GDM1 (cell line): ENCODE measurements at regions not wholly inside any gene's neighbourhood (a gene's known extent, or its start where the extent isn't known, plus 50 kb on each side); places are given as distances from the start of the nearest gene placed in this dataset.

Experiments
- DNase-seq: peaks from one replicate; lab custom pipeline; 2025; lab: John Stamatoyannopoulos, UW

DNA sequence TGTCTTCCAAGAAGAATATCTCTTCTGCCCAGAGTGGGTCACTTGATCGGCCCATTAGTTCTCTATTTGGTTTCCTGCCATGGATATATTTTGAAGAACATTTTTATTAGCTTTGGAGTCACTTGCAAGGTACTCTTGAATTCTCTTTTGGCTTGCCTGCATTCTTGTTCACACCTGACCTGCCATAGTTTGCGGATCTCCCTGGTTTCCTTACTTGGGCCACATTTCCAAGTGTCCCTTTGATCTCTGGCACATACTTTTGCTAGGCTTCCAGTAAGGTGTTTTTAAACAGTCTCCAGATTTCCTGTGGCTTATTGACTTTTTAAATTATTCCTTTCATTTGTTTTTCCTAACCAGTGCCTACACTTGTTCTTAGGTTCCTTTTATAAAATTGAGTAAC lies 488.5 kb upstream of the MDFIC2 start:
- DNase-seq = no peak

GRCh38 chr3:70789878-70790277 lies 477.4 kb upstream of the MDFIC2 start:
- DNase-seq = no peak

DNA sequence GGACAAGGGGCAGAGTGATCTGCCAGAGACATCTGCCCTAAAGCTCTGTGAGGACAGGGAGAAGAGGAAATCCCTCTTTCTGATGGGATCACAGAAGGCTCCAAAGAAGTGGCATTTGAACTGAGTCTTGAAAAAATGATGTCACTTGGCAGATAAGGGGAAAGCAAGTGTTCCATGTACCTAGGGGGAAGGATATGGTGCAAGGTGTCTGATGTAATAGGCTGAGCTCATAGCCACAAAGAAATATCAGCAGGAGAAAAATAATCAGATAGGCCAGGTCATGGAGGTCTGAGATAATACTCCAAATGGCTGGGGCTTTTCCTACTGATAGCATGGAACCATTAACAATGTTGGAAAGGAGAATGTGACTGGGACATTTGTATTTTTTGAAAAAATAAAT lies 468.4 kb upstream of the MDFIC2 start:
- DNase-seq = no peak

- DNase-seq = no peak
Observed at GRCh38 chr3:70779296-70779695, 466.9 kb upstream of the MDFIC2 start.

DNA sequence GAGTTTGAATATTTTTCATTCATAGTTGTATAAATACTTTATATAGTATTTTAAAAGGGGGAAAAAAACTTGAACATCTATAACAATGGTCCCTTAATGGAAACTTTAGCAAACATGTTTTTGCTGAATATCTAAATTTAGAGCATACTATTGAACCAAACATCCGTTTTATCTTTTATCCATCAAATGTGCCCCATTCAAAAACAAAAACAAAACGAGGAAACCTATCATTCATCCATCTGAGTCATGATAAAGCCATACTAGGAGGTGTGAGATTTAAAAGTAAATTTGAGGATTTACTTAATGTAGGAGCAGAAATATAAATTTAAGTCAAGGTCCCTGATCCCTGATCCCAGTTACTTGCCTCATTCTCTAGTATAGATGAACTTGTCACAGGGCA lies 463.6 kb upstream of the MDFIC2 start:
- no peak for DNase-seq

DNA sequence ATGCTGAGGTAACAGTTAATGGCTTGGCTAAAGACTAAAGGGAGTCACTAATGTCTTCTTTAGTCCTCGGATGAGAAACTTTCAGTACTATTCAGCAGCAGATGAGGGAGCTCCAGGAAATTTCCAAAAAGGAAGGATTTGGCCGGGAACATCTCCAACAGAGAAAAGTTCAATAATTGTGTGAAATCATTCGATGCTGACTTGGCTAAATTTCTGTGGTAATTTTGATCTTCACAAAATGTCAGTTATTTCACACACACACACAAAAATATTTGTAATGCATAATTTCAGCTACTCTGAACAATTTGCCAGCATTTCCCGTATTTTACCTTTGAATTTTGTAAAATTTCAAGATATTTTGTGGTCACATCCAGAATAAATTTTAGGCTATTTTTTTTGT lies 462.8 kb upstream of the MDFIC2 start:
- DNase-seq = no peak

DNA sequence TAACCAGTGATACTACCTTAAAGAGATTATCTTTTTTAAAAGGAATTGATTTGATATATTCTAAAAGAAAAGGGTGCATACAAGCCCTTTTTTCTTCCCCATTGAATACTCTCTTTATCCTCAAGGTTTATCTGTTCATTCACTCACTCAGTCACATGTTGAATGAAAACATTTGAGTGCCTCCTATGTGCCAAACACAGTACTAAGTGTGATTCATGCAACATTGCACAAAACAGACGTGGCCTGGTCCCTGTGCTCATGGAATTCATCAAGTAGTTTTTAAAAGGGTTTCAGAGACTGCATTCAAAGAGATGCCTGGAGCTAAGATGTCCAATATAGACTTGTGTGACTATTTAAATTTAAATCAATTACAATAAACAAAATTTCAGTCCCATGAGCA lies 462.2 kb upstream of the MDFIC2 start:
- no peak for DNase-seq

DNA sequence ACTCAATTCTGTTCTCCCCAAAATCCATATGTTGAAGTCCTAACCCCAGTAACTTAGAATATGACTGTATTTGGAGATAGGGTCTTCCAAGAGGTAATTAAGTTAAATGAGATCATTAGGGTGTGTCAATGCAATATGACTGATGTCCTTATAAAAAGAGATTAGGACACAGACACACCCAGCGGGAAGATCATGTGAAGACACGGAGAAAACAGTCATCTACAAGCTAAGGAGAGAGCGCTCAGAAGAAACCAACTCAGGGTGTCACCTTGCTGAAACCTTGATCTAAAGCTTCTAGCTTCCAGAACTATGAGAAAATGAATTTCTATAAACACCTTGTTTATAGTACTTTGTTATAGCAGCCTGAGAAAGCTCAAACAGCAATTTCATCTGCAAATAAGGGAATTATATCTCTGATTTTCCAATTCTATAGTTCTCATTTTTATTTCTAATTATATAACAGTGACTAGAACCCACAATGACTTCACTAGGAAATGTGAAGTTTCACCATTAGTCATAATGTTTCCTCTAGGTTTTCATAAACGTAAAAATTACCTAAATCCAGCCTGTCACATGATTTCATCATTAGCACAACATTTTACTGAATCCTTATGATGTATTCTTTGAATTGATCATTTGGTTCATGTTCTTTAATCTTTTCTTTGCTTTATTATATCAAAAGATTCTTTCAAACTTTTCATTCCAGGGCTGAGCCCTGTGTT lies 459.1 kb upstream of the MDFIC2 start:
- no peak for DNase-seq

DNA sequence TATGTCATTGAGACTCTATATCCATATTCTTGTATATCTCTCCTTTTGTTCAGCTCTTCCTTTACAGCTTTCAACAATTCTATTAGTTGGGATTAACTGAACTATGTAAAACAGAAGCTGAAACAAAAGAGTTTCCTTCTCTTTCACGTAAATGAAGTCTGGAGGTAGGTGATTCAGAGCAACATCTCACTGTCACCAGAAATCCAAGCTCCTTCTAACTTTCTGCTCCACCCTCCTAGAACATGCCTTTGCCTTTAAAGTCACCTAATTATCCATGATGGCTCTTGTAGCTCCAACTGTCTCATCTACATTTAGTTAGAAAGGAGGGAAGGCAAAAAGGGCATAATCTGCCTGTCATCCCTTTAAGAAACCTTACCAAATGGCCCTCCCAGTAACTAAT lies 458.2 kb upstream of the MDFIC2 start:
- no peak for DNase-seq

GRCh38 chr3:70766301-70766700 lies 453.9 kb upstream of the MDFIC2 start:
- no peak for DNase-seq

DNA sequence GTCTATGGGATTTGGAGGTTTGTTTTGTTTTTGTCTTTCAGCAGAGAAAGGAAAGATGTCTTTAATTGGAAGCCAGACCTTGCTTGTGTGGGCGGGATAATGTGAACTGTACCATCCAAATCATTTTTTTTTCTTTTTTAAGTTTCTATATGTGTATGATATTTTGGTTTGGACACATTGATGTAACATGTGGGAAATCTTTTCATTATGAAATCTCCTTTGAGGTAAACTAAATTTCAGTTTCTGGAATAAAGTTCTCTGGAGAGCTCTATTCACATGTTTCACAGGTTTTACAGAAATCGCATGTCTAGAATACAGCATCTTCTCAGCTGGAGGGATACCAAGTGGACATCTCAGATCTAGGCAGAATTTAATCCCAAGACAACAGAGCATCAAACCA lies 451.5 kb upstream of the MDFIC2 start:
- DNase-seq = no peak

DNA sequence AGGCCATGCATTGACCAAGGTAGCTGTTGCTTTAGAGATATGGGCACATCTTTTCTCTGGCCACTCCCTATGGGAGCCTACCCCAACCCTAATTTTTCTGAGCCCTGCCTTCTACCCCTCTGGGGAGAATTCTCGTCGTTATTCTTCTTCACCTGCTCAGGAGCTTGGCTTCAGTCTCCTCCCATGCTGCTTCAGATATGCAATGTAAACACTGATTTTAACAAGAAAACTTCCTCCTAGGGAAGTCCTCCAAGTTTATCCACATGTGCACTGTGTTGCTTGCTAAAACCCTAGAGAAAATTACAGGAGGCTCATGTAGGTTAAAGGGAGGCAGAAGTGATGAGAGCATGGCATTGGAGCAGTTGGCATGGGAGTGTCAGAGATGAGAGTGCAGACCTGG lies 445.2 kb upstream of the MDFIC2 start:
- no peak for DNase-seq

- no peak for DNase-seq
Observed at GRCh38 chr3:70755526-70755925, 443.1 kb upstream of the MDFIC2 start.

DNA sequence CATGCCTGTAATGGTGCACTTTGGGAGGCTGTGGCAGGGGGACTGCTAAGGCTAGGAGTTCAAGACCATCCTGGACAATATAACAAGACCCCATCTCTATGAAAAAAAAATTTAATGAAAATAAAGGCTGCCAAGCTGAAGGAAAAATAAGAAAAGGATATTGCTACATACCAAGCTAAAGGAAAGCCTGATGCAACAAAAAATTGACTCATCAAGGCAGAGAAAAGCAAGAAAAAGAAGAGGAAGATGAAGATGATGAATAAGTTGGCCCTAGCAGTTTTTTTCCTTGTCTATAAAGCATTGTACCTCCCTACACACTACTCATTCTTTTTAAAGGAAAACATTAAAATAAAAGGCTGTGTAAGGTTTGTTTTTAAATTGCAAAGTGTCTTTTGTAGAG lies 441.9 kb upstream of the MDFIC2 start:
- DNase-seq = no peak

GRCh38 chr3:70753572-70753971 lies 441.1 kb upstream of the MDFIC2 start:
- DNase-seq = no peak

DNA sequence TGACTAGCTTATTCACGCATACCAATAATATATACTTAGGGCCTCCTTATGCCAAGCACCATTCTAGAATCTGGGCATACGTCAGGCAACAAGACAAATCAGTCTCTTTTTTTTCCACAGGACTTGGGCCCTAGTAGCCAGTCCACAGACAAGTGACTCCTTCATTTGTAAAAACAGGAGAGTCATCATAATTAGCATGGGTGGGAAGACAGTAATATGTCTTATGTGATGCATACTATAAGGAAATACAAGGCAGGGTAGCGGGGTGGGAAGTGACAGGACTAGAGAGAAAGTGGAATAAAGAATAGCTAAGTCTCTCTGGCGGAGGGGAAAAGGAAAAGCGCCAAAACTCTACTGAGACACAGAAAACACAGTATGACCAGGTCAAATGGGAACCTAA lies 439.6 kb upstream of the MDFIC2 start:
- no peak for DNase-seq

- no peak for DNase-seq
Observed at GRCh38 chr3:70749122-70749521, 436.7 kb upstream of the MDFIC2 start.

DNA sequence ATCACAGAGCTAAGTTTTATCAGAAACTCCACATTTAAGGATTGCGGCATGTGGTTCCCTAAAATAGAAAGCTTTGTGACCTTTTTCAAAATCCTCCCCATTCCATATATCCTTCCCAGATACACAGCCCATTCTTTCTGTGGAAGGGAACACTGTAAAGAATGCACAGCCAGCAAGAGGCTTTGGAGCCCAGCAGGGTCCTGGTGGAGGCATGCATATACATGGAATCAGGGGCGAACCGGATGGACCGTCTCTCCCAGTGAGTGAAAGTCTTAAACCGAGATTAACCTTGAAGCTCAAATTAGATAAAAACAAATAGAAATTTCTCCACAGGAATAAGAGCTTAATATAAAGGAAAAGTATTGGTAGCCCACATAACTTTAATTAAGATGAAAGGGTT lies 436.2 kb upstream of the MDFIC2 start:
- no peak for DNase-seq

GRCh38 chr3:70747847-70748246 lies 435.4 kb upstream of the MDFIC2 start:
- no peak for DNase-seq

- no peak for DNase-seq
Observed at GRCh38 chr3:70744536-70744935, 432.1 kb upstream of the MDFIC2 start.

DNA sequence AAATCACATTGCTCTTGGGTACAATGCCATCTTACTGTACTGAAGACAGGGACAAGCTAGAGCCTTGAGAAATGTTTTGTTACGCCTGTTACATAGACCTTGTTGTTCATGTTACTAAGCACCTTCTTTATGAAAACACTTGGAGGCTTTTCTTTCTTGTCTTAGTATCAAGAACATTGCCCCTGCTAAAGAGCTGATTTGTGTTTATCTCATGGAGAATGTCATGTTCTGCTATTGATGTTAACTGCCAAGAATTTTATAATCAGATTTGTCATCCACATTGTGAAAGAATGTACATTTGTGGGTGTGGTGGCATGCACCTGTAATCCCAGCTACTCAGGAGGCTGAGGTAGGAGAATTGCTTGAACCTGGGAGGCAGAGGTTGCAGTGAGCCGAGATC lies 431.3 kb upstream of the MDFIC2 start:
- DNase-seq = no peak

DNA sequence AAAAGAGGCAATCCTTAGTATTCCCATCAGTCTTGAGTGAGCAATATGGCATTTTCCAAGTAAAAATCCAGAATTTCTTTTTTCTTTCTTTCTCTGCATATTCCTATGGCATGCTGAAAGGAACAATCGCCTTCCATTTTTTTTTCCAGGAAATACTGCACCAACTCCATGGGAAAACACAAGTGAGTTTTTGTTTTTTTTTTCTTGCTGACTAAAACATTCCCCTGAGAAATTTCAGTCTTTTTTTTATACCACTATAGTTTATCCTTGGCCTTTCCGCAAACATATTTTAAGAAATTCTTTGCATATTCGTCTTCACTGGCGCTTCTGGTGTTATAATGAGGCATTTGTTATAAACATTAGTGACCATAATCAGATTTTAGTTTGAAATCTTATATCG lies 429.6 kb upstream of the MDFIC2 start:
- no peak for DNase-seq

DNA sequence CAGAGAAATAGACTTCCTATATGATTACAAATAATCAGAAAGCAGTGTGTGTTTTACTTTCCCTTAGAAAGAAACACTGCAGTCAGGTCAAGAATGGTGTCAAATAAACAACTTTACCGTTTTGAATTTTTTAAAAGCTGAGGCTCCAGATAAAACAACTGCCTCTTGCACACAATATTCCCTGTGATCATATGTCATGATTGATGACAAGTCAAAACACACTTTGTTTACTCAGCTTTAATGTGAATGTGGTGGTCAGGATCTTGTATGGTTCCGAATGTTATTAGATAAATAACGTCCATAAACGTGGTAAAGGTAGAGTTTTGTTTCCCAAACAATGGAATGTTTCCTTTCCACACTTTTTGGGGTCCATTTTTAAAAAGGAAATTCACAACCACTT lies 428.4 kb upstream of the MDFIC2 start:
- DNase-seq = no peak

GRCh38 chr3:70740071-70740470 lies 427.6 kb upstream of the MDFIC2 start:
- no peak for DNase-seq

- DNase-seq = peak; percentile 54
Observed at GRCh38 chr3:70738291-70738681, 425.8 kb upstream of the MDFIC2 start.
